GM18505 (cell line): ENCODE measurements at regions not wholly inside any gene's neighbourhood (a gene's known extent, or its start where the extent isn't known, plus 50 kb on each side); places are given as distances from the start of the nearest gene placed in this dataset.

Experiments used
- ATAC-seq: cut with Tn5 transposase; IDR thresholded peaks from one replicate; pipeline ENCODE4 v1.9.1; 2021; ENCODE audit not compliant: unreplicated experiment
- POLR2A ChIP-seq: IDR thresholded peaks from 4 replicates; pipeline ENCODE4 v1.6.1; 2011; ENCODE audit warnings: borderline replicate concordance; ENCODE audit not compliant: insufficient read depth, insufficient read length; ENCODE audit errors: extremely low read depth

- no peak for ATAC-seq
Measured at GRCh38 chr21:43313939-43314405, 113.0 kb downstream of the SIK1 start.

GRCh38 chr21:43313221-43313938 is 113.6 kb downstream of the SIK1 start:
- no peak for TF ChIP-seq POLR2A
- no peak for ATAC-seq

More at GRCh38 chr21:43313939-43314405, 113.0 kb downstream of the SIK1 start:
- TF ChIP-seq POLR2A, result no peak

- no peak for TF ChIP-seq POLR2A
- ATAC-seq, result no peak
Measured at GRCh38 chr21:43312751-43313169, 114.2 kb downstream of the SIK1 start.

DNA sequence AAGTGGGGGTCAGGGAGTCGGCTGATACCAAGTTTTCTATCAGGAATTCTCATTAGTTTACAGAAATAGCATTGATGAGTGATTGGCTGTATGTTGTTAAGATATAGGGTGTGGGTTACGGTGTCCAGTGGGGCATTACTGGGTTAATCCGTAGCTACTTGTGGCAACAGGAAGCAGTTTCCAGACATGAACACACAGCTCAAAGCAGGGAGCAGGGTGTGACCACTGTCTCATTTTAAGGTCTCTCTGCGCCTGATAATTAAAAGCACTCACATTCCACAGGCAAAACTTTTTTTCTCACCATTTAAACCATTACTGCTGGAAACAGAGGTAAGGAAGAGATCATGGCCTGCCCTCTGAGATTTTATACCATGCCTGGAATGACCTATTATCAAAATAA is 114.9 kb downstream of the SIK1 start:
- ATAC-seq, result no peak
- no peak for TF ChIP-seq POLR2A

DNA sequence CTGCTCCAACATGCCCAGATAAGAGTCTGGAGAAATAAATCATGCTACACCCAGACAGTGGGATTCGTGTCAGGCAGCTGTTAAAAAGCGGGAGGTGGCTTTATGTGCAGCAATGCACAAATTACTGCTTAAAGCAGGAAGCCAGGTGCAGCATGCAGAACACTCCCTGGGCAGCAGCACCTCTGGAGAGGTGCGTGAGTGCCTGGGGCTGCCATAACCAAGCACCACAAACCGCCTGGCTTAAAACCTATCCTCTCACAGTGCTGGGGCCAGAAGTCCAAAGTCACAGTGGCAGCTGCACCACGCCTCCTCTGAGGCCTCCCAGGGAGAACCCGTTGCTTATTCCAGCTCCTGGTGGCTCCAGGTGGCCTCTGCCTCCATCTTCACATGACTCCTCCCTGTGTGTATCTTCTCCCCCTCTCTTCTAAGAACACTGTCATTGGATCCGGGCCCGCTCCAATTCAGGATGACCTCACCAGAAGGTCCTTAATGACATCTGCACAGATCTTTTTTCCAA is 115.6 kb downstream of the SIK1 start:
- TF ChIP-seq POLR2A, result no peak
- no peak for ATAC-seq

- ATAC-seq, result no peak
- TF ChIP-seq POLR2A, result no peak
Measured at GRCh38 chr21:43308815-43309283, 118.1 kb downstream of the SIK1 start.

DNA sequence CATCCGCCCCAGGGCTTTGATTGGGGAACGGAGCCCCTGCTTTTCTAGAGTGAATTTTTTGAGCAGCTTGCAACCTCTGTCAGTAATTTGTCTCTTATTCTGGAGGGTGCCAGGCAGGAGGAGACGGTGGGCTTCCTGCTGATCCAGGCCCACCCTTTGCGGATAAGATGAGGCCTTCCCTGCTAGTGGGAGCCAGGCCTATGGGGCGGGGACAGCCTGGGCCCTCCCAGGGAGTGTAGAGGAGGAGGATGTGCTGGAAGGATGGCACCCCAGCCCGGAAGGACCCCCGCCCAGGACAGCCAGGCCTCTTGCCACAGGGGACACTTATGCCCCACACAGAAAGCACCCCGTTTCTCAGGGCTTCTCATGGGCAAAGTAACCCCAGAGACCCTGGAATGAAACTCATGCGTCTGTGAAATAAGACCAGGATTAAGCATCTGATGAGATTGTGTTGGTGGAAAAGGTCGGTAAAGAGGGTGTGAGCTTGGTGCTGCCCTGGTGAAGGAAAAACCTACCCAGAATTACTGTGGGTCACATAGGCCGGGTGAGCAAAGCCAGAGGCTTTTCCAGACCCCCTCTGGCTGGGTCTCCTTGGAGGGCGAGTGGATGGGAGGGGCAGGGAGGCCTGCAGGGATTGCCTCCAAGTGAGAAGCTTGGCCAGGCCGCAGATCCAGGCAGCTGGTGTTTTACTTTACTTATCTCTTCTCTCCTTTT is 118.7 kb downstream of the SIK1 start:
- TF ChIP-seq POLR2A, result no peak
- ATAC-seq, result no peak

- ATAC-seq, result no peak
- TF ChIP-seq POLR2A, result no peak
Measured at GRCh38 chr21:43307677-43308070, 119.3 kb downstream of the SIK1 start.

DNA sequence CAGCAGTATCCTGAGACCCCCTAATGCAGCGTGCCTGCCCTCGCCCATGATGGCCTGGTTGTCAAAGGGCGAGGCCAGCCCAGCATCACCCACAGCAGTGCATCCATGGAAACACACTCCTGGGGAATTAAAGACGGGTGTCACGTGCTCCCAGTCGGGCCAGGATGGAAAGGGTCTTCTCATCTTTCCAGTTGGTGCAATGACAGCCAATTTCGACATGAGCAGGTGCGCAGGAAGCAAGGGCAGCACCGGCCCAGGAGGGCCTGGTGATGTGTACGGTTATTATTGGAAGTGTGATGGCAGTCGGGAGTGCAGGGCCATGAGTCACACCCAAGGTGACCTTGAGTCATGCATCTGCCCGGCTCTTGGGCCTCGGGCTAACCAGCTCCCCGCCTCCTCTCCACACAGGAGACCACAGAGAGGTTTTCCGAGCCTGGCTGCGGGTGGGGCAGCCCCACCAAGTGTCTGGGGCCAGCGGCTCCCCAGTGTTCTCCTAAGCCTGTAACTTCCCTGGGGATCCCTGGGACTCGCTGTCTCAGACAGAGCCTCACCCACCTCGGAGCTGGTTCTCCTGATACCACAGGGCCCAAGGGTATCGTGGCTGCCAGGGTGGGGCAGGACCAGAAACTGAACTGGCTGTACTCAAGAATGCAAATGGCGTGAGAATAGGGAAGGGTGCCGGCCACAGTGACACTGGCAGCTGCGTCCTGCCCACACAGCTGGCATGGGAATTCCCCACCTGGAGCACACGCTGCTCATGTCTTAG is 119.8 kb downstream of the SIK1 start:
- ATAC-seq, result no peak
- no peak for TF ChIP-seq POLR2A

DNA sequence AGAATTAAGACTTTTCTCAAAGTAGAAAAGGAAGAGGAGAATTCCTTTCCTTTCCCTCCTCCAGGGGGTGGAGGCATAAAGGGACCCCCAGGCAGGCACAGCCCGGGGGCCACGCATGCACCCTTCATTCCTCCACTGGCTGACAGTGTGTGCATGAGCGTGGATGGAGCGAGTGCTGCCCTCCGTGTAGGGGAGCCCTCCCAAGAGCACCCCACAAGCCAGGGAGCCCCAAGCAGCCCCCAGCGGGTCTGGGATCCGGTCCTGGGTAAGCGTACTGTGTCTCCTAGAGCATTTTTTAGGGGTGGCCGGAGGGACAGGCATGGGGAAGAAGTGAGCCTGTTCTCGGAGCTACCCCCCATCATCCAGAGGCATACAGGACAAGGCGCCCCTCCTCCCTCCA is 120.5 kb downstream of the SIK1 start:
- ATAC-seq, result no peak
- TF ChIP-seq POLR2A, result no peak

- TF ChIP-seq POLR2A, result no peak
- no peak for ATAC-seq
Measured at GRCh38 chr21:43305811-43306311, 121.1 kb downstream of the SIK1 start.

- ATAC-seq, result no peak
- no peak for TF ChIP-seq POLR2A
Measured at GRCh38 chr21:43305336-43305665, 121.6 kb downstream of the SIK1 start.
